C4-2B (cell line): ENCODE measurements at regions not wholly inside any gene's neighbourhood (a gene's known extent, or its start where the extent isn't known, plus 50 kb on each side); places are given as distances from the start of the nearest gene placed in this dataset.
"Not testable (repeated sequence)": the region's sequence is repeated elsewhere in the genome, so short reads cannot be mapped to it uniquely, and the experiment has no call there.

Experiments used
- H3K27ac ChIP-seq: fragments of 450-650 bp; 2 replicates; pipeline ENCODE4 v1.5.1; 2017
- ZFX ChIP-seq: fragments of 450-650 bp; IDR thresholded peaks from 2 replicates; pipeline ENCODE4 v1.6.1; 2017
- TF ChIP-seq, protein P1 (sequence below): fragments of 450-650 bp; conservative IDR thresholded peaks from 2 replicates; pipeline ENCODE4 v1.5.1; 2017; ENCODE audit warnings: mild to moderate bottlenecking

DNA sequence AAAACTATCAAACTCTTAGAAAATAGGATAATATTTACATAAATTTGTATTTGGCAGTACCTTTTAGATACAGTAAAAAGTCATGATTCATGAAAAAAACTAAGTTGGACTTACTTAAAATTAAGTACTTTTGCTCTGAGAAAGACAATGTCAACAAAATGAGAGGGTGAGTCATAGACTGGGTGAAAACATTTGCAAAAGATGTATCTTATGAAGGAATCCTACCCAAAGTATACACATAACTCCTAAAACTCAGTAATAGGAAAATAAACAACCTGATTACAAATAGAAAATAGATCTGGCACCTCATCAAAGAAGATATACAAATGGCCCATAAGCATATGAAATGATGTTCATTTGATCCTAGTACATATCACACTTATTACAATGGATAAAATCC, 1154.6 kb downstream of the JRKL start:
- TF ChIP-seq, protein P1, sequence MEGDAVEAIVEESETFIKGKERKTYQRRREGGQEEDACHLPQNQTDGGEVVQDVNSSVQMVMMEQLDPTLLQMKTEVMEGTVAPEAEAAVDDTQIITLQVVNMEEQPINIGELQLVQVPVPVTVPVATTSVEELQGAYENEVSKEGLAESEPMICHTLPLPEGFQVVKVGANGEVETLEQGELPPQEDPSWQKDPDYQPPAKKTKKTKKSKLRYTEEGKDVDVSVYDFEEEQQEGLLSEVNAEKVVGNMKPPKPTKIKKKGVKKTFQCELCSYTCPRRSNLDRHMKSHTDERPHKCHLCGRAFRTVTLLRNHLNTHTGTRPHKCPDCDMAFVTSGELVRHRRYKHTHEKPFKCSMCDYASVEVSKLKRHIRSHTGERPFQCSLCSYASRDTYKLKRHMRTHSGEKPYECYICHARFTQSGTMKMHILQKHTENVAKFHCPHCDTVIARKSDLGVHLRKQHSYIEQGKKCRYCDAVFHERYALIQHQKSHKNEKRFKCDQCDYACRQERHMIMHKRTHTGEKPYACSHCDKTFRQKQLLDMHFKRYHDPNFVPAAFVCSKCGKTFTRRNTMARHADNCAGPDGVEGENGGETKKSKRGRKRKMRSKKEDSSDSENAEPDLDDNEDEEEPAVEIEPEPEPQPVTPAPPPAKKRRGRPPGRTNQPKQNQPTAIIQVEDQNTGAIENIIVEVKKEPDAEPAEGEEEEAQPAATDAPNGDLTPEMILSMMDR: no peak
- TF ChIP-seq ZFX: no peak
- no peak overlapping the region for H3K27ac ChIP-seq

DNA sequence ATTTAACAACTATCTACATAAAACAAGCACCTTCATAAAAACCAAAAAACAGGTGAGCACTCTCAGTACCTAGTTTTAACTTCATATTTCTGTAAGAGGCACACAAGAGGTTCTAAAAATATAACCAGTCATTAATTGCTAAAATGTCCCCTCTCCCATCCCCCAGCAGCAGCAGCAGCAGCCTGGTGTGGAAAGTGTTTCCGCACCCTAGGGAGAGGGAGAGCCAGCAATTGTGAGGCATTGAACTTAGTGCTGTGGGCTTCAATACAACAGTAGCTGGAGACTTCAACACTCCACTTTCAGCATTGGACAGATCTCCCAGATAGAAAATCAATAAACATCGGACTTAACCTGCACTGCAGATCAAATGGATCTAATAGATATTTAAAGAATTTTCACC, 1158.5 kb downstream of the JRKL start:
- TF ChIP-seq, protein P1: no peak
- no peak for TF ChIP-seq ZFX
- H3K27ac ChIP-seq: no peak overlapping the region

DNA sequence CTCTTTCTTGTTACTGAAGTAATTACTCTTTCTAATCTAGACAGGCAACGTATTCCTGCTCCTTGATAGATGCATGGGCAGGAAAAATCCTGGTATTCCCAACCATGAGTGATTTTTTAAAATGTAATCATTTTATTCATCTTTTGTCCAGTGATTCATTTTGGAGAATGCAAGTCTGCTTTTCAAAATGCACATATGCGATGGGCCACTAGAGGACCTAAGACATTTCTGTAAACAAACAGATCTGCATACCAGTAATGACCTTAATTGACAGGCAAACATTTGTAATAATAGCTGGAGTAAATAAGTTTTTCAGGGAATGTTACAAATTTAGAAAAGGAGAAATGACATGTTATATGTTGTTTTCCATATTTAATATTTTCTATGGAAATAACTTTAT, 1167.6 kb downstream of the JRKL start:
- TF ChIP-seq, protein P1: peak; percentile 70
- TF ChIP-seq ZFX: no peak
- H3K27ac ChIP-seq: no peak overlapping the region

DNA sequence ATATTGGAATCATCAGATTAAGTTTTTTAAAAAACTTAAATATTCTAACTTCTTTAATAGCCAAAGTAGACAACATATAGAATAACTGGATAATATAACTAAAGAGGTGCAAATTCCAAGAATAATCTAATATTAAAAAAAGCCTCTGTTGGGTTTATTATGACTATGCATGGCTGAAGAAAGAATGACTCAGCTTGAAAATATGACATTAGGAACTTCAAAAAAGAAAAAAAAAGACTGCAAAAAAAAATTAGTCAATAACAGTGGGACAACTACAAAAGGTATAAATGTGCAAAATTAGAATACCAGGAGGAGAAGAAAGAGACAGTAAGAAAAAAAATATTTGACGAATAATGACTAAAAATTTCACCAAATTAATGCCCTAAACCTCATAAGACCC, 1178.0 kb downstream of the JRKL start:
- H3K27ac ChIP-seq: no peak overlapping the region
- no peak for TF ChIP-seq ZFX
- TF ChIP-seq, protein P1: no peak

DNA sequence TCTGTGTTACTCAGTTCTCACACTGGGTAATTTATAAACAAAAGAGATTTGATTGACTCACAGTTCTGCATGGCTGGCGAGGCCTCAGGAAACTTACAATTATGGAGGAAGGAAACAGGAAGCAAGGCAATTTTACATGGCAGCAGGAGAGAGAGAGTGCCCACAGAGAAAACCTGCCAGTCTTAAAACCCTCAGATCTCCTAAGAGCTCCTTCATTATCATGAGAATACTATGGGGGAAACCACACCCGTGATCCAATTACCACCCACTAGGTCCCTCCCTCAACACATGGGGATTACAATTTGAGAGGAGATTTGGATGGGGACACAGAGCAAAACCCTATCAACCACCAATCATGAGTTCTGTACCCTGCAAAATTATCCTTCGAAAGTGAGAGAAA, 1180.8 kb downstream of the JRKL start:
- H3K27ac ChIP-seq: no peak overlapping the region
- TF ChIP-seq, protein P1: no peak
- no peak for TF ChIP-seq ZFX

DNA sequence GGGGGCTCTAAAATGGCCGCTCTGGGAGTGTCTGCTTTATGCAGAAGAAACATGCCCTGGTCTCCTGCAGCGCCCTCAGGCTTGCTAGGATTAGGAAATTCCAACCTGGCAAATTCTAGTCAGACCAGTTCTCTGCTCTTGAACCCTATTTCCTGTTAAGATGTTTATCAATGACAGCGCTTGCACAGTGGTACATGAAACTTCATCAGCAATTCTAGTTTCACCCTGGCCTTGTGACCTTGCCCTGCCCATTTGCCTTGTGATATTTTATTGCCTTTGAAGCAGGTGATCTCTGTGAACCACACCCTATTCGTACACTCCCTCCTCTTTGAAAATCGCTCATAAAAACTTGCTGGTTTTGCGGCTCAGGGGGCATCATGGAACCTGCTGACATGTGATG, 1184.0 kb downstream of the JRKL start:
- H3K27ac ChIP-seq: not testable (repeated sequence)

DNA sequence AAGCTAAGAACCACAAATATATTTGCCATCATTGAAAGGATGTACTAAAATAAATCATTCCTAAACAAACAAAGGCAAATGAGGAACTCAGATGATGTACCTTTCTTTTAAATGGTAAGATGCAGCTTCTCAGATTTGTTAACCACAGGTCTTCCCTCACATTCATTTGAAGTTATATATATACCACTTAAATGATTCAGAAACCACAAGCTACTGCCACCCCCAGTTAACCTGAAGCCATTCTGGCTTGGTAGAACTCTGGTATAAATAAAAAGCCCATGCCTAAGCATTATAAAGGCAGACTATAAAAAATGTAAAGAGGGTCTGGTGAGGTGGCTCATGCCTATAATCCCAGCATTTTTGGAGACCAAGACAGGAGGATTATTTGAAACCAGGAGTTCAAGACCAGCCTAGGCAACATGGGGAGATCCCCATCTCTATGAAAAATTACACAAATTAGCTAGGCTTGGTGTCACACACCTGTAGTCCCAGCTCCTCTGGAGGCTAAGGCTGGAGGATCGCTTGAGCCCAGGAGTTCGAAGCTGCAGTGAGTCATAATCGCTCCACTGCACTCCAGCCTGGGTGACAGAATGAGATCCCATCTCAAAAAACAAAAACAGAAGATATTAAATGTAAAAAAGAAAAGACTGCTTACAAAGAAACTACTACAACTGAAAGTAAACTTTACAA, 1185.3 kb downstream of the JRKL start:
- no peak for TF ChIP-seq ZFX
- TF ChIP-seq, protein P1: no peak
- H3K27ac ChIP-seq: no peak overlapping the region
